OCI-LY7 (cell line): ENCODE measurements at regions not wholly inside any gene's neighbourhood (a gene's known extent, or its start where the extent isn't known, plus 50 kb on each side); places are given as distances from the start of the nearest gene placed in this dataset.

ENCODE experiments used
- BruUV-seq: library from RNA; stranded (reverse); fragments of 400-500 nt; replicated peaks from 2 replicates; lab custom pipeline; 2021; lab: Mats Ljungman, UMichigan
- CTCF ChIA-PET: fragments of 300-600 bp; sonication (Branson Sonifier 250); formaldehyde crosslinking; loops from one replicate; lab custom pipeline; 2022; ENCODE audit warnings: antibody characterized with exemption; ENCODE audit not compliant: unreplicated experiment; lab: Charles Lee
- POLR2A ChIA-PET: fragments of 300-600 bp; sonication (Branson Sonifier 250); formaldehyde crosslinking; loops from one replicate; lab custom pipeline; 2022; ENCODE audit warnings: antibody characterized with exemption; lab: Charles Lee
- DNase-seq: peaks from one replicate; pipeline ENCODE4 v3.0.0-alpha.2; 2015; ENCODE audit warnings: low spot score
- H2AFZ ChIP-seq: fragments of 200-600 bp; sonication (generic), shearing (Covaris generic); 2 replicates; pipeline ENCODE4 v1.6.1; 2014; ENCODE audit warnings: mild to moderate bottlenecking, antibody characterized with exemption, low read length, moderate library complexity
- H3K27ac ChIP-seq: fragments of 200-600 bp; sonication (generic); 2 replicates; pipeline ENCODE4 v1.5.1; 2014; ENCODE audit warnings: mixed run types, low read depth, mild to moderate bottlenecking, moderate library complexity, low read length, inconsistent platforms; ENCODE audit not compliant: poor library complexity, severe bottlenecking
- H3K36me3 ChIP-seq: fragments of 200-600 bp; sonication (generic); 2 replicates; pipeline ENCODE4 v1.6.1; 2014; ENCODE audit warnings: mild to moderate bottlenecking, antibody characterized with exemption, low read length, moderate library complexity, mixed read lengths; ENCODE audit not compliant: insufficient read depth
- H3K4me1 ChIP-seq: fragments of 200-600 bp; sonication (generic); 2 replicates; pipeline ENCODE4 v1.5.1; 2014; ENCODE audit warnings: mild to moderate bottlenecking, low read length; ENCODE audit not compliant: insufficient read depth, poor library complexity, severe bottlenecking
- H3K4me2 ChIP-seq: fragments of 200-600 bp; sonication (generic); 2 replicates; pipeline ENCODE4 v1.6.1; 2014; ENCODE audit warnings: mild to moderate bottlenecking, low read length
- H3K4me3 ChIP-seq: fragments of 200-600 bp; sonication (generic); 2 replicates; pipeline ENCODE4 v1.5.1; 2014; ENCODE audit warnings: mild to moderate bottlenecking, low read depth, low read length; ENCODE audit not compliant: poor library complexity, severe bottlenecking
- H3K79me2 ChIP-seq: fragments of 200-600 bp; sonication (generic); 2 replicates; pipeline ENCODE4 v1.6.1; 2016; ENCODE audit warnings: low read depth, mild to moderate bottlenecking, low read length, moderate library complexity, mixed read lengths; ENCODE audit not compliant: insufficient read depth
- H3K9me2 ChIP-seq: fragments of 200-600 bp; sonication (generic); 2 replicates; pipeline ENCODE4 v1.6.1; 2016; ENCODE audit warnings: mild to moderate bottlenecking, low read length, mixed read lengths; ENCODE audit not compliant: insufficient read depth
- H3K9me3 ChIP-seq: fragments of 200-600 bp; sonication (generic); 2 replicates; pipeline ENCODE4 v1.6.1; 2014; ENCODE audit warnings: mild to moderate bottlenecking, mixed run types, low read length, mixed read lengths
- H4K20me1 ChIP-seq: fragments of 200-600 bp; sonication (generic); 2 replicates; pipeline ENCODE4 v1.6.1; 2014; ENCODE audit warnings: mild to moderate bottlenecking, antibody characterized with exemption, low read length, moderate library complexity, mixed read lengths; ENCODE audit not compliant: insufficient read depth
- EZH2phosphoT487 ChIP-seq: fragments of 200-600 bp; sonication (generic); IDR thresholded peaks from 2 replicates; pipeline ENCODE4 v1.6.1; 2018; ENCODE audit warnings: low read depth, borderline replicate concordance, mild to moderate bottlenecking, mixed run types, antibody characterized with exemption, low read length, moderate library complexity, mixed read lengths
- intact Hi-C: fragments of 100-400 bp; cut with micrococcal nuclease; formaldehyde crosslinking; loops from one replicate; pipeline ENCODE4 v1.10.0; 2022; ENCODE audit not compliant: unreplicated experiment
- TF ChIP-seq, protein P1 (sequence below): fragments of 200-600 bp; sonication (generic); conservative IDR thresholded peaks from 2 replicates; pipeline ENCODE4 v1.5.1; 2014; ENCODE audit warnings: mild to moderate bottlenecking, antibody characterized with exemption, low read length, moderate library complexity, mixed read lengths

GRCh38 chr9:118108971-118109370 lies 404.8 kb downstream of the TLR4 start:
- Histone ChIP-seq H4K20me1 (no peaks in the 10 kb centered on the region), H3K36me3 (no peaks in the 10 kb centered on the region), H3K4me1 (no peaks in the 10 kb centered on the region), H3K9me3 (no peaks in the 10 kb centered on the region), H3K4me2 (no peak overlapping the region), H3K4me3 (no peak overlapping the region), H3K79me2 (no peaks in the 10 kb centered on the region), H3K9me2 (no peaks in the 10 kb centered on the region), H2AFZ (no peak overlapping the region), H3K27ac (no peak overlapping the region)
- ChIA-PET CTCF (no interaction called here), POLR2A (no interaction called here)
- TF ChIP-seq, protein P1, sequence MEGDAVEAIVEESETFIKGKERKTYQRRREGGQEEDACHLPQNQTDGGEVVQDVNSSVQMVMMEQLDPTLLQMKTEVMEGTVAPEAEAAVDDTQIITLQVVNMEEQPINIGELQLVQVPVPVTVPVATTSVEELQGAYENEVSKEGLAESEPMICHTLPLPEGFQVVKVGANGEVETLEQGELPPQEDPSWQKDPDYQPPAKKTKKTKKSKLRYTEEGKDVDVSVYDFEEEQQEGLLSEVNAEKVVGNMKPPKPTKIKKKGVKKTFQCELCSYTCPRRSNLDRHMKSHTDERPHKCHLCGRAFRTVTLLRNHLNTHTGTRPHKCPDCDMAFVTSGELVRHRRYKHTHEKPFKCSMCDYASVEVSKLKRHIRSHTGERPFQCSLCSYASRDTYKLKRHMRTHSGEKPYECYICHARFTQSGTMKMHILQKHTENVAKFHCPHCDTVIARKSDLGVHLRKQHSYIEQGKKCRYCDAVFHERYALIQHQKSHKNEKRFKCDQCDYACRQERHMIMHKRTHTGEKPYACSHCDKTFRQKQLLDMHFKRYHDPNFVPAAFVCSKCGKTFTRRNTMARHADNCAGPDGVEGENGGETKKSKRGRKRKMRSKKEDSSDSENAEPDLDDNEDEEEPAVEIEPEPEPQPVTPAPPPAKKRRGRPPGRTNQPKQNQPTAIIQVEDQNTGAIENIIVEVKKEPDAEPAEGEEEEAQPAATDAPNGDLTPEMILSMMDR: no peak
- TF ChIP-seq EZH2phosphoT487: no peak
- intact Hi-C loops: no loop called here
- no TSS peak for BruUV-seq
- no peak for DNase-seq

DNA sequence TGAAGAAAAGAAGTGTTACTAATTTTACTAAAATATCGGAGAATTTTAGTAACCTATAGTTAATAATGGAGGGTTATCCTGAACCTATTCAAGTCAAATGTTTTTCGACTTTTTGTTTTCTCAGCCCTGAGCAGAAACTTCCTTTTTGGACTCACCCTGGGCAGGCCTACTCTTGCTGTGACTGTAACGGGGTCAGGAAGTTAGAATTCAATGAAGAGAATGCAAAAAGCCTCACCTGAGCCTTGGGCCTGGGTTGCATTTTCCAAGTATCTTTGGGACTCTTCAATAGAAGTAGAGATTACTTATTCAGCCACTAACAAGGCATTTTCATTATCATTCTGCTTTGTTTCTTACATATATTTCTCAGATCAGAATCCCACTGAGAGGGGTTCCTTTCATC lies 405.3 kb downstream of the TLR4 start:
- Histone ChIP-seq H3K9me2 (no peaks in the 10 kb centered on the region), H3K36me3 (no peaks in the 10 kb centered on the region), H3K4me2 (no peak overlapping the region), H3K79me2 (no peaks in the 10 kb centered on the region), H3K9me3 (no peaks in the 10 kb centered on the region), H4K20me1 (no peaks in the 10 kb centered on the region), H3K4me3 (no peak overlapping the region), H3K27ac (no peak overlapping the region), H2AFZ (no peak overlapping the region), H3K4me1 (no peaks in the 10 kb centered on the region)
- intact Hi-C loops: no loop called here
- CTCF ChIA-PET: no interaction called here
- BruUV-seq: no TSS peak
- POLR2A ChIA-PET: no interaction called here
- DNase-seq: no peak
- TF ChIP-seq, protein P1: no peak
- no peak for TF ChIP-seq EZH2phosphoT487

DNA sequence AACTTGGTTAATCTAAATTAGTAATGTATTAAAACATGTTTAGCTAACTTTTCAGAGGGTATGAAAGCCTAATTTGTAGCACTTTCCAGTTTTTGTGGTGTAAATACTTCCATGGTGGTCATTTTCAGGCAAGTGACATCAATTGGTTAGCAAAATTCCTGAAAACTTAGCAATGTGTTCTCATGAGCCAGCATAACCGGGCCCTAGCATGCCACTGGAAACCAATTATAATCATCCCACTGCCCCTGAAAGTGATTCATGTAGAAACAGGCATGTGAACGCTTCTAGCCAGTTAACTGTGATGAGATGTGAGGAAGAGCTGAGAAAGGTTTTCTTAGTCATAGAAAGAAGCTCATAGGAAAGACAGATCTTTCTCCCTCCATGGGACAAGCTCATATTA lies 417.2 kb downstream of the TLR4 start:
- POLR2A ChIA-PET: no interaction called here
- intact Hi-C loops: no loop called here
- Histone ChIP-seq H3K36me3 (no peaks in the 10 kb centered on the region), H4K20me1 (no peaks in the 10 kb centered on the region), H3K27ac (no peak overlapping the region), H3K4me2 (no peak overlapping the region), H3K79me2 (no peaks in the 10 kb centered on the region), H3K9me3 (no peaks in the 10 kb centered on the region), H3K9me2 (no peaks in the 10 kb centered on the region), H3K4me1 (no peaks in the 10 kb centered on the region), H2AFZ (no peak overlapping the region), H3K4me3 (no peak overlapping the region)
- no TSS peak for BruUV-seq
- CTCF ChIA-PET: no interaction called here
- TF ChIP-seq, protein P1: no peak
- no peak for TF ChIP-seq EZH2phosphoT487
- no peak for DNase-seq
